Transverse colon (tissue), 4 donors: ENCODE measurements at regions not wholly inside any gene's neighbourhood (a gene's known extent, or its start where the extent isn't known, plus 50 kb on each side); places are given as distances from the start of the nearest gene placed in this dataset.

Source experiments
- DNase-seq: peaks from one replicate; pipeline ENCODE4 v3.0.0-alpha.2; 2019
- H3K27ac ChIP-seq, 4 donors: fragments of 200-600 bp; sonication (generic); 2 replicates each; pipeline ENCODE4 v1.5.1; 2016 to 2018; ENCODE audit warnings: inconsistent platforms in 4 of 4
- H3K27me3 ChIP-seq: fragments of 200-600 bp; sonication (generic); 2 replicates; pipeline ENCODE4 v1.5.1; 2017; ENCODE audit warnings: inconsistent platforms
- H3K36me3 ChIP-seq, 4 donors: fragments of 200-600 bp; sonication (generic); 2 replicates each; pipeline ENCODE4 v1.5.1; 2017 to 2019; ENCODE audit warnings: inconsistent platforms in 4 of 4
- H3K4me1 ChIP-seq, 4 donors: fragments of 200-600 bp; sonication (generic); 2 replicates each; pipeline ENCODE4 v1.5.1; 2017 to 2020; ENCODE audit warnings: inconsistent platforms in 4 of 4
- H3K4me3 ChIP-seq, 4 donors: fragments of 200-600 bp; sonication (generic); 1 replicate in 1 of 4; 2 replicates in 3 of 4; pipeline versions ENCODE4 v1.5.1 to v1.6.1; 2017 to 2019; ENCODE audit warnings: inconsistent platforms in 4 of 4
- H3K9me3 ChIP-seq, 2 donors: fragments of 200-600 bp; sonication (generic); 2 replicates each; pipeline ENCODE4 v1.5.1; 2017 to 2019; ENCODE audit warnings: inconsistent platforms in 2 of 2
- EP300 ChIP-seq: sonication (generic); formaldehyde crosslinking; IDR thresholded peaks from one replicate; pipeline ENCODE4 v1.6.1; 2017; ENCODE audit warnings: antibody characterized with exemption, low read depth
- POLR2A ChIP-seq: fragments of 450-650 bp; IDR thresholded peaks from one replicate; pipeline ENCODE4 v1.6.1; 2016; ENCODE audit warnings: antibody characterized with exemption, mild to moderate bottlenecking, moderate library complexity
- POLR2AphosphoS5 ChIP-seq, 3 donors: sonication (generic); formaldehyde crosslinking; IDR thresholded peaks; one replicate each; pipeline ENCODE4 v1.6.1; 2016; ENCODE audit warnings: antibody characterized with exemption in 3 of 3
- WGBS, 2 donors: methylation state at CpG; one replicate each; pipeline ENCODE4 v1.1.5; 2018; ENCODE audit warnings: low coverage in 1 of 2; 5-methylcytosine and 5-hydroxymethylcytosine counted together
- in situ Hi-C, 4 donors: fragments of 200-750 bp; cut with MboI; loops; one replicate each; pipeline versions ENCODE4 v1.15.0 to v1.15.1; 2017; ENCODE audit warnings: low sequenced_read_pairs in 3 of 4, low pct_ligation_motif_present in 1 of 4, low pct_unique_long_range_greater_than_20kb in 1 of 4
- intact Hi-C: fragments of 100-400 bp; cut with DNase I; formaldehyde crosslinking; loops from one replicate; pipeline ENCODE4 v1.15.1; 2023; ENCODE audit warnings: low total_unique reads
- TF ChIP-seq, protein P1 (sequence below), 5 experiments: fragments of 200-600 bp in 3 of 5; fragments of 450-650 bp in 2 of 5; sonication (generic) in 3 of 5; IDR thresholded peaks; 1 replicate in 2 of 5; 2 replicates in 3 of 5; pipeline ENCODE4 v1.5.1; 2016 to 2017; ENCODE audit warnings: antibody characterized with exemption in 5 of 5, inconsistent platforms in 3 of 5, mild to moderate bottlenecking in 2 of 5, moderate library complexity in 1 of 5

DNA sequence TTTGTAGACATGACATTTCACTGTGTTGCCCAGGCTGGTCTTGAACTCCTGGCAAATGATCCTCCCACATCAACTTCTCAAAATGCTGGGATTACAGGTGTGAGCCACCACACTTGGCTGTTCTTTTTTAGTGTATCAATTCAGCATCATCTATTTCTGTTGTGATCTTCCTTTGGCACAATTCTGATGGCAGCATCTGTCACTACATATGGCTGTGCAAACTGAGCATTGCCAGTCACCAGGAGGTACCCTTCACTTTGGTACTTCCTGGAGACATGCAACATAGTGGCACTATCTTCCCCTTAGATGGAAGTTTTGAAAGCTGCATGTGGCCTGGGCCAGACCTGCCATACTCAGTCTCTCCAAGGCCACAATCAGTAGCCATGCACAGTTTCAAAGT, 467.1 kb upstream of the TMPO start:
- H3K9me3 ChIP-seq, result no peaks in the 10 kb centered on the region
- intact Hi-C loops (no loop called here), in situ Hi-C loops (no loop called here)
- no peaks in the 10 kb centered on the region for H3K36me3 ChIP-seq
- TF ChIP-seq POLR2AphosphoS5 (IDR thresholded peaks at IDR 0.05) (no peak), POLR2A (no peak), EP300 (no peak)
- TF ChIP-seq, protein P1, sequence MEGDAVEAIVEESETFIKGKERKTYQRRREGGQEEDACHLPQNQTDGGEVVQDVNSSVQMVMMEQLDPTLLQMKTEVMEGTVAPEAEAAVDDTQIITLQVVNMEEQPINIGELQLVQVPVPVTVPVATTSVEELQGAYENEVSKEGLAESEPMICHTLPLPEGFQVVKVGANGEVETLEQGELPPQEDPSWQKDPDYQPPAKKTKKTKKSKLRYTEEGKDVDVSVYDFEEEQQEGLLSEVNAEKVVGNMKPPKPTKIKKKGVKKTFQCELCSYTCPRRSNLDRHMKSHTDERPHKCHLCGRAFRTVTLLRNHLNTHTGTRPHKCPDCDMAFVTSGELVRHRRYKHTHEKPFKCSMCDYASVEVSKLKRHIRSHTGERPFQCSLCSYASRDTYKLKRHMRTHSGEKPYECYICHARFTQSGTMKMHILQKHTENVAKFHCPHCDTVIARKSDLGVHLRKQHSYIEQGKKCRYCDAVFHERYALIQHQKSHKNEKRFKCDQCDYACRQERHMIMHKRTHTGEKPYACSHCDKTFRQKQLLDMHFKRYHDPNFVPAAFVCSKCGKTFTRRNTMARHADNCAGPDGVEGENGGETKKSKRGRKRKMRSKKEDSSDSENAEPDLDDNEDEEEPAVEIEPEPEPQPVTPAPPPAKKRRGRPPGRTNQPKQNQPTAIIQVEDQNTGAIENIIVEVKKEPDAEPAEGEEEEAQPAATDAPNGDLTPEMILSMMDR (IDR thresholded peaks at IDR 0.05), result no peak
- no peak overlapping the region for H3K27ac ChIP-seq
- H3K4me1 ChIP-seq, result no peaks in the 10 kb centered on the region
- no peaks in the 10 kb centered on the region for H3K27me3 ChIP-seq
- DNase-seq, result no peak
- H3K4me3 ChIP-seq, result no peak overlapping the region

DNA sequence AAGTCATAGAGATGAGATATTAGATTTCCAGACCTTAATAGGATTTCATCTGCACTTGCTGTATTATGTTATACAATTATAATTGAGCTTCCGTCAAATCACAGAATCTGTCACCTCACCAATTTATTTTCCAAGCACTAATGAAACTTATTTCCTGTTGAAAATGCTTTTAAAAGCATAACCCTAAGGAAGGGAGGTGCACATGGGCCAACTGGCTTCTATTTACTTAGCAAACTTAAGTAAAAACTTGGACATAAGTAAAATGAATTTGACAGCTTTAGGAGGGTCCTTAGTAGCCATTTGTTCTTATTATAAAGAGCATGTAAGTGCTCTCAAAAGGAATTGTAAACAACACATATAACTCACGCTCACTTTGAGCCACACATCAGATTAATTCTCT, 462.2 kb upstream of the TMPO start:
- H3K36me3 ChIP-seq, result no peaks in the 10 kb centered on the region
- WGBS, 2 donors, result 58 to 62% methylated on average over 2 of the region's 2 CpGs
- TF ChIP-seq EP300 (no peak), POLR2AphosphoS5 (IDR thresholded peaks at IDR 0.05) (no peak), POLR2A (no peak)
- TF ChIP-seq, protein P1 (IDR thresholded peaks at IDR 0.05), result no peak
- DNase-seq, result no peak
- no peaks in the 10 kb centered on the region for H3K9me3 ChIP-seq
- no peak overlapping the region for H3K27ac ChIP-seq
- intact Hi-C loops, result no loop called here
- no peak overlapping the region for H3K4me3 ChIP-seq
- in situ Hi-C loops, result no loop called here
- no peaks in the 10 kb centered on the region for H3K27me3 ChIP-seq
- no peaks in the 10 kb centered on the region for H3K4me1 ChIP-seq

DNA sequence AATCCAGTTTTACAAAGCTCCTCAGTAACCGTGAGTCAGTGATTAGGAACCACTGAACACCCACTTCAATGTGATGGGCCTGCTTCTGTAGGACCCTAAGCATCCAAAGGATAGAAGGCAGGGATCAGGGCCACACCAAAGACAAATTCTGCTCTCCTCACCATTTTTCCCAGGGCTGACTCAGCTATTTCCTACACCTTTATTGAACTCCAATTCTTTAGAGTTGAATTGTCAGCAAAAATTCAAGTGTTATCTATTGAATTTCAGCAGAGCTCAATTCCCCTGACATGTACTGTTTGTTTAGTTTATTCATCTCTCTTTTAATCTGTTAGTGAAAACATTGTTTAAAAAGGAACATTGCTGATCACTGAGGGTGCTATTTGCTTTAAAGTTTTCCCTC, 457.7 kb upstream of the TMPO start:
- DNase-seq, result no peak
- Histone ChIP-seq H3K4me3 (no peak overlapping the region), H3K27ac (no peak overlapping the region), H3K36me3 (no peaks in the 10 kb centered on the region), H3K9me3 (no peaks in the 10 kb centered on the region), H3K4me1 (no peaks in the 10 kb centered on the region), H3K27me3 (no peaks in the 10 kb centered on the region)
- in situ Hi-C loops (no loop called here), intact Hi-C loops (no loop called here)
- TF ChIP-seq EP300, result no peak
- TF ChIP-seq, protein P1 (IDR thresholded peaks at IDR 0.05), result no peak
- no peak for TF ChIP-seq POLR2AphosphoS5 (IDR thresholded peaks at IDR 0.05)
- no peak for TF ChIP-seq POLR2A
- WGBS, 2 donors, result 79% methylated on average over 1 of the region's 1 CpG; no CpG with 5 or more reads in 1 of the 2 donors

DNA sequence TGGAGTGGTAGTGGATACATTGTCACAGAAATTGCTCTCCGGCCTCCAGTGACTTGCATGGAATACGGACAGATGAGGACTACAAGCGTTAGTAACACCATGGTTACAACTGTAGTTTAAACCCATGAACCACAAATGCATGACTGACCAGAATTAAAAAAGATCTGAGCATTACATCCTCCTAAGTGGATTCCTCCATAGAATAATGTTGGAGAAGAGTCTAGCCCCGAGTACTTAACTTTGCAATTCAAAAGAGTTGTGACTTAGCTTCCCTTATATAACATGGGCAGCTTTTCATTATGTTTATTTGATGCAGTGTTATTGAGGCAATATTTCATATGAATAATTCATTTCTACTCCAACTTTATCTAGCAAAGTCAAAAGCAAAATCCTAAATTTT, 457.2 kb upstream of the TMPO start:
- H3K27me3 ChIP-seq, result no peaks in the 10 kb centered on the region
- DNase-seq, result no peak
- no peaks in the 10 kb centered on the region for H3K4me1 ChIP-seq
- in situ Hi-C loops (no loop called here), intact Hi-C loops (no loop called here)
- WGBS, 2 donors, result 85 to 89% methylated on average over 4 of the region's 4 CpGs
- no peaks in the 10 kb centered on the region for H3K36me3 ChIP-seq
- TF ChIP-seq, protein P1 (IDR thresholded peaks at IDR 0.05), result no peak
- no peaks in the 10 kb centered on the region for H3K9me3 ChIP-seq
- H3K27ac ChIP-seq, result no peak overlapping the region
- H3K4me3 ChIP-seq, result no peak overlapping the region
